ENCODE measurements at regions not wholly inside any gene's neighbourhood (a gene's known extent, or its start where the extent isn't known, plus 50 kb on each side); places are given as distances from the start of the nearest gene placed in this dataset.

GRCh38 chr2:3138621-3139020 is 239.0 kb downstream of the EIPR1 start:
- no peaks in the 10 kb centered on the region for H3K27me3 Mint-ChIP-seq
- H3K4me1 Mint-ChIP-seq, result no peaks in the 10 kb centered on the region
- peaks cover 3% of the 10 kb centered on the region for H3K36me3 Mint-ChIP-seq (ENCODE audit: low read depth)
- DNase-seq, result no peak
- H3K9me3 Mint-ChIP-seq, result peaks cover 2% of the 10 kb centered on the region
- POLR2A ChIA-PET, result no interaction called here
- no peak overlapping the region for H3K4me3 Mint-ChIP-seq
- CTCF ChIA-PET, result no interaction called here
- H3K27ac Mint-ChIP-seq, result no peak overlapping the region

GRCh38 chr2:3137651-3138300 is 239.8 kb downstream of the EIPR1 start:
- Mint-ChIP-seq H3K27ac (no peak overlapping the region), H3K4me3 (no peak overlapping the region), H3K36me3 (ENCODE audit: low read depth) (peaks cover 3% of the 10 kb centered on the region), H3K4me1 (no peaks in the 10 kb centered on the region), H3K9me3 (peaks cover 2% of the 10 kb centered on the region), H3K27me3 (no peaks in the 10 kb centered on the region)
- POLR2A ChIA-PET, result no interaction called here
- DNase-seq, result no peak
- CTCF ChIA-PET, result no interaction called here

- DNase-seq, result no peak
- H3K27me3 Mint-ChIP-seq, result no peaks in the 10 kb centered on the region
- no peak overlapping the region for H3K4me3 Mint-ChIP-seq
- CTCF ChIA-PET, result no interaction called here
- no peak overlapping the region for H3K27ac Mint-ChIP-seq
- POLR2A ChIA-PET, result no interaction called here
- peaks cover 2% of the 10 kb centered on the region for H3K9me3 Mint-ChIP-seq
- peaks cover 3% of the 10 kb centered on the region for H3K36me3 Mint-ChIP-seq (ENCODE audit: low read depth)
- no peaks in the 10 kb centered on the region for H3K4me1 Mint-ChIP-seq
Measured at GRCh38 chr2:3135676-3136075, 241.9 kb downstream of the EIPR1 start.

- H3K36me3 Mint-ChIP-seq (ENCODE audit: low read depth), result peaks cover 1% of the 10 kb centered on the region
- POLR2A ChIA-PET, result no interaction called here
- DNase-seq, result no peak
- peaks cover 2% of the 10 kb centered on the region for H3K9me3 Mint-ChIP-seq
- no peak overlapping the region for H3K27ac Mint-ChIP-seq
- CTCF ChIA-PET, result no interaction called here
- H3K27me3 Mint-ChIP-seq, result no peaks in the 10 kb centered on the region
- H3K4me3 Mint-ChIP-seq, result no peak overlapping the region
- no peaks in the 10 kb centered on the region for H3K4me1 Mint-ChIP-seq
Measured at GRCh38 chr2:3134026-3134571, 243.5 kb downstream of the EIPR1 start.

- DNase-seq, result no peak
- no peaks in the 10 kb centered on the region for H3K4me1 Mint-ChIP-seq
- H3K4me3 Mint-ChIP-seq, result no peak overlapping the region
- peaks cover 2% of the 10 kb centered on the region for H3K9me3 Mint-ChIP-seq
- CTCF ChIA-PET, result no interaction called here
- H3K27me3 Mint-ChIP-seq, result no peaks in the 10 kb centered on the region
- no peaks in the 10 kb centered on the region for H3K36me3 Mint-ChIP-seq (ENCODE audit: low read depth)
- POLR2A ChIA-PET, result no interaction called here
- H3K27ac Mint-ChIP-seq, result no peak overlapping the region
Measured at GRCh38 chr2:3132966-3133365, 244.7 kb downstream of the EIPR1 start.

GRCh38 chr2:3132466-3132865 is 245.2 kb downstream of the EIPR1 start:
- CTCF ChIA-PET, result no interaction called here
- Mint-ChIP-seq H3K27ac (no peak overlapping the region), H3K36me3 (ENCODE audit: low read depth) (no peaks in the 10 kb centered on the region), H3K9me3 (peaks cover 2% of the 10 kb centered on the region), H3K4me1 (peaks cover under 1% of the 10 kb centered on the region), H3K27me3 (no peaks in the 10 kb centered on the region), H3K4me3 (no peak overlapping the region)
- POLR2A ChIA-PET, result no interaction called here
- no peak for DNase-seq

- POLR2A ChIA-PET, result no interaction called here
Measured at GRCh38 chr2:3131636-3132326, 245.8 kb downstream of the EIPR1 start.

GRCh38 chr2:3130889-3131635 is 246.6 kb downstream of the EIPR1 start:
- peaks cover 4% of the 10 kb centered on the region for H3K4me1 Mint-ChIP-seq
- H3K4me3 Mint-ChIP-seq, result no peak overlapping the region
- POLR2A ChIA-PET, result no interaction called here
- no peak for DNase-seq
- no peaks in the 10 kb centered on the region for H3K36me3 Mint-ChIP-seq (ENCODE audit: low read depth)
- H3K27me3 Mint-ChIP-seq, result no peaks in the 10 kb centered on the region
- no peak overlapping the region for H3K27ac Mint-ChIP-seq
- peaks cover 2% of the 10 kb centered on the region for H3K9me3 Mint-ChIP-seq
- CTCF ChIA-PET, result no interaction called here

More at GRCh38 chr2:3131636-3132326, 245.8 kb downstream of the EIPR1 start:
- no peak overlapping the region for H3K27ac Mint-ChIP-seq
- no peaks in the 10 kb centered on the region for H3K36me3 Mint-ChIP-seq (ENCODE audit: low read depth)
- CTCF ChIA-PET, result no interaction called here
- H3K9me3 Mint-ChIP-seq, result peaks cover 2% of the 10 kb centered on the region
- H3K4me3 Mint-ChIP-seq, result no peak overlapping the region
- no peaks in the 10 kb centered on the region for H3K27me3 Mint-ChIP-seq
- DNase-seq, result no peak
- H3K4me1 Mint-ChIP-seq, result peaks cover 4% of the 10 kb centered on the region

- H3K9me3 Mint-ChIP-seq, result peaks cover under 1% of the 10 kb centered on the region
- no peaks in the 10 kb centered on the region for H3K36me3 Mint-ChIP-seq (ENCODE audit: low read depth)
- H3K27ac Mint-ChIP-seq, result no peak overlapping the region
- DNase-seq, result no peak
- CTCF ChIA-PET, result no interaction called here
- POLR2A ChIA-PET, result no interaction called here
- no peaks in the 10 kb centered on the region for H3K27me3 Mint-ChIP-seq
- peaks cover 4% of the 10 kb centered on the region for H3K4me1 Mint-ChIP-seq
- H3K4me3 Mint-ChIP-seq, result no peak overlapping the region
Measured at GRCh38 chr2:3130444-3130843, 247.2 kb downstream of the EIPR1 start.

GRCh38 chr2:3129867-3130266 is 247.8 kb downstream of the EIPR1 start:
- Mint-ChIP-seq H3K4me1 (peaks cover 4% of the 10 kb centered on the region), H3K27me3 (no peaks in the 10 kb centered on the region), H3K9me3 (no peaks in the 10 kb centered on the region), H3K36me3 (ENCODE audit: low read depth) (no peaks in the 10 kb centered on the region), H3K4me3 (no peak overlapping the region), H3K27ac (no peak overlapping the region)
- ChIA-PET POLR2A (no interaction called here), CTCF (interaction anchor here (0.6 kb wide), 1 partner anchor 420 kb away, joined by 3 read pairs; no protein-coding TSS in a partner anchor)
- no peak for DNase-seq

GRCh38 chr2:3128786-3129185 is 248.8 kb downstream of the EIPR1 start:
- POLR2A ChIA-PET, result no interaction called here
- H3K27me3 Mint-ChIP-seq, result no peaks in the 10 kb centered on the region
- no peak overlapping the region for H3K27ac Mint-ChIP-seq

GRCh38 chr2:3127710-3128109 is 249.9 kb downstream of the EIPR1 start:
- ChIA-PET CTCF (no interaction called here), POLR2A (no interaction called here)
- Mint-ChIP-seq H3K27ac (peak overlapping the region; percentile 80), H3K9me3 (no peaks in the 10 kb centered on the region), H3K4me1 (peaks cover 4% of the 10 kb centered on the region), H3K27me3 (no peaks in the 10 kb centered on the region), H3K36me3 (ENCODE audit: low read depth) (no peaks in the 10 kb centered on the region), H3K4me3 (no peak overlapping the region)
- no peak for DNase-seq

More at GRCh38 chr2:3128786-3129185, 248.8 kb downstream of the EIPR1 start:
- DNase-seq, result no peak
- no peaks in the 10 kb centered on the region for H3K36me3 Mint-ChIP-seq (ENCODE audit: low read depth)
- H3K4me1 Mint-ChIP-seq, result peaks cover 4% of the 10 kb centered on the region
- no peak overlapping the region for H3K4me3 Mint-ChIP-seq
- no peaks in the 10 kb centered on the region for H3K9me3 Mint-ChIP-seq
- CTCF ChIA-PET, result no interaction called here

GRCh38 chr2:3126911-3127621 is 250.6 kb downstream of the EIPR1 start:
- H3K27me3 Mint-ChIP-seq, result no peaks in the 10 kb centered on the region
- ChIA-PET POLR2A (no interaction called here), CTCF (no interaction called here)
- DNase-seq, result no peak
- H3K9me3 Mint-ChIP-seq, result no peaks in the 10 kb centered on the region
- H3K27ac Mint-ChIP-seq, result peak overlapping the region; percentile 80
- no peak overlapping the region for H3K4me3 Mint-ChIP-seq
- no peaks in the 10 kb centered on the region for H3K36me3 Mint-ChIP-seq (ENCODE audit: low read depth)
- H3K4me1 Mint-ChIP-seq, result peaks cover 4% of the 10 kb centered on the region

Measured in activated CD4-positive, alpha-beta T cell treated with anti-CD3 and anti-CD28 coated beads, Interleukin-2, amount 10 ng/mL, durations not matched to agents 7 days and 5 days (primary cell).